ENCODE measurements at regions not wholly inside any gene's neighbourhood (a gene's known extent, or its start where the extent isn't known, plus 50 kb on each side); places are given as distances from the start of the nearest gene placed in this dataset.

- Histone ChIP-seq H3K4me3 (no peak overlapping the region), H3K36me3 (no peaks in the 10 kb centered on the region), H3K27me3 (no peaks in the 10 kb centered on the region), H3K9me3 (no peaks in the 10 kb centered on the region), H3K27ac (no peak overlapping the region), H3K4me1 (no peaks in the 10 kb centered on the region)
- no peak for ATAC-seq
- no peak for DNase-seq
- TF ChIP-seq POLR2A (IDR thresholded peaks at IDR 0.05) (no peak), CTCF (IDR thresholded peaks at IDR 0.05) (no peak)
- intact Hi-C loops (cut with DNase I): no loop called here
- 66% methylated on average over 6 of the region's 6 CpGs for WGBS (ENCODE audit: insufficient coverage, low coverage, low lambda C conversion rate, missing lambda C conversion rate)
Measured at GRCh38 chr4:75244325-75244724, 269.9 kb downstream of the RCHY1 start.

GRCh38 chr4:75243570-75243969, 270.6 kb downstream of the RCHY1 start:
- no peaks in the 10 kb centered on the region for H3K4me1 ChIP-seq
- no peak overlapping the region for H3K27ac ChIP-seq
- no peak for TF ChIP-seq CTCF (IDR thresholded peaks at IDR 0.05)
- TF ChIP-seq POLR2A (IDR thresholded peaks at IDR 0.05): no peak
- no peak for DNase-seq
- WGBS (ENCODE audit: insufficient coverage, low coverage, low lambda C conversion rate, missing lambda C conversion rate): 44% methylated on average over 3 of the region's 3 CpGs
- H3K27me3 ChIP-seq: no peaks in the 10 kb centered on the region
- intact Hi-C loops (cut with DNase I): no loop called here
- H3K4me3 ChIP-seq: no peak overlapping the region
- H3K36me3 ChIP-seq: no peaks in the 10 kb centered on the region
- H3K9me3 ChIP-seq: no peaks in the 10 kb centered on the region
- ATAC-seq: no peak

- no peak for TF ChIP-seq POLR2A (IDR thresholded peaks at IDR 0.05)
- no peak for TF ChIP-seq CTCF (IDR thresholded peaks at IDR 0.05)
- no peak overlapping the region for H3K27ac ChIP-seq
- H3K36me3 ChIP-seq: no peaks in the 10 kb centered on the region
- intact Hi-C loops (cut with DNase I): no loop called here
- no peaks in the 10 kb centered on the region for H3K4me1 ChIP-seq
- ATAC-seq (no peak), DNase-seq (no peak)
- H3K9me3 ChIP-seq: no peaks in the 10 kb centered on the region
- H3K4me3 ChIP-seq: no peak overlapping the region
- no peaks in the 10 kb centered on the region for H3K27me3 ChIP-seq
Measured at GRCh38 chr4:75235359-75235951, 278.7 kb downstream of the RCHY1 start.

- H3K4me1 ChIP-seq: no peaks in the 10 kb centered on the region
- DNase-seq (no peak), ATAC-seq (no peak)
- H3K9me3 ChIP-seq: no peaks in the 10 kb centered on the region
- H3K27me3 ChIP-seq: no peaks in the 10 kb centered on the region
- TF ChIP-seq CTCF (IDR thresholded peaks at IDR 0.05) (no peak), POLR2A (IDR thresholded peaks at IDR 0.05) (no peak)
- no peak overlapping the region for H3K27ac ChIP-seq
- H3K4me3 ChIP-seq: no peak overlapping the region
- H3K36me3 ChIP-seq: no peaks in the 10 kb centered on the region
- intact Hi-C loops (cut with DNase I): no loop called here
- 32% methylated on average over 3 of the region's 3 CpGs for WGBS (ENCODE audit: insufficient coverage, low coverage, low lambda C conversion rate, missing lambda C conversion rate)
Measured at GRCh38 chr4:75232546-75232945, 281.7 kb downstream of the RCHY1 start.

All from right lobe of liver (tissue), 6 donors.